KMS-11 (cell line): ENCODE measurements at regions not wholly inside any gene's neighbourhood (a gene's known extent, or its start where the extent isn't known, plus 50 kb on each side); places are given as distances from the start of the nearest gene placed in this dataset.

Experiments used
- H2AFZ ChIP-seq: fragments of 200-600 bp; sonication (generic); 2 replicates; pipeline ENCODE4 v1.6.1; 2016; ENCODE audit warnings: antibody characterized with exemption, mixed run types, low read depth
- H3K27ac ChIP-seq: fragments of 200-600 bp; sonication (generic); 2 replicates; pipeline ENCODE4 v1.6.1; 2016; ENCODE audit warnings: mild to moderate bottlenecking, mixed run types
- H3K27me3 ChIP-seq: fragments of 200-600 bp; sonication (generic); 2 replicates; pipeline ENCODE4 v1.6.1; 2017; ENCODE audit warnings: mild to moderate bottlenecking, low read depth, mixed run types, moderate library complexity; ENCODE audit not compliant: insufficient read depth
- H3K36me3 ChIP-seq: fragments of 200-600 bp; sonication (generic); 2 replicates; pipeline ENCODE4 v1.6.1; 2017; ENCODE audit warnings: mild to moderate bottlenecking, mixed run types; ENCODE audit not compliant: insufficient read depth
- H3K4me1 ChIP-seq: fragments of 200-600 bp; sonication (generic); 2 replicates; pipeline ENCODE4 v1.6.1; 2016; ENCODE audit warnings: mild to moderate bottlenecking, low read depth, mixed run types; ENCODE audit not compliant: poor library complexity, severe bottlenecking
- H3K4me2 ChIP-seq: fragments of 200-600 bp; sonication (generic); 2 replicates; pipeline ENCODE4 v1.7.0; 2016; ENCODE audit warnings: mild to moderate bottlenecking, mixed run types
- H3K4me3 ChIP-seq: fragments of 200-600 bp; sonication (generic); IDR thresholded peaks from 2 replicates; pipeline ENCODE4 v1.6.1; 2017; ENCODE audit warnings: low read depth, low read length, mixed read lengths; ENCODE audit not compliant: insufficient read depth
- H3K79me2 ChIP-seq: fragments of 200-600 bp; sonication (generic); 2 replicates; pipeline ENCODE4 v1.6.1; 2016; ENCODE audit warnings: low read depth, mixed run types; ENCODE audit not compliant: insufficient read depth
- H3K9ac ChIP-seq: fragments of 200-600 bp; sonication (generic); 2 replicates; pipeline ENCODE4 v1.6.1; 2016; ENCODE audit warnings: mild to moderate bottlenecking, mixed run types
- H4K20me1 ChIP-seq: fragments of 200-600 bp; sonication (generic); 2 replicates; pipeline ENCODE4 v1.6.1; 2016; ENCODE audit warnings: mild to moderate bottlenecking, mixed run types; ENCODE audit not compliant: insufficient read depth
- CTCF ChIP-seq: fragments of 200-600 bp; sonication (generic); conservative IDR thresholded peaks from 2 replicates; pipeline ENCODE4 v1.6.1; 2017; ENCODE audit warnings: low read depth, mild to moderate bottlenecking, antibody characterized with exemption, low read length, moderate library complexity, mixed read lengths

GRCh38 chr7:369476-370258 is 79.7 kb downstream of the FOXL3 start:
- Histone ChIP-seq H3K9ac (no peak overlapping the region), H3K36me3 (no peaks in the 10 kb centered on the region), H4K20me1 (no peaks in the 10 kb centered on the region), H3K27ac (no peak overlapping the region), H3K4me2 (no peak overlapping the region), H3K27me3 (peaks cover 49% of the 10 kb centered on the region), H3K4me3 (no peak overlapping the region), H2AFZ (no peak overlapping the region), H3K4me1 (no peaks in the 10 kb centered on the region), H3K79me2 (no peaks in the 10 kb centered on the region)
- TF ChIP-seq CTCF, result no peak

GRCh38 chr7:370259-370625 is 80.3 kb downstream of the FOXL3 start:
- Histone ChIP-seq H3K4me2 (no peak overlapping the region), H3K79me2 (no peaks in the 10 kb centered on the region), H3K27me3 (peaks cover 49% of the 10 kb centered on the region), H3K4me3 (no peak overlapping the region), H3K27ac (no peak overlapping the region), H4K20me1 (no peaks in the 10 kb centered on the region), H2AFZ (no peak overlapping the region), H3K36me3 (no peaks in the 10 kb centered on the region), H3K9ac (no peak overlapping the region), H3K4me1 (no peaks in the 10 kb centered on the region)
- no peak for TF ChIP-seq CTCF

GRCh38 chr7:370775-371118 is 80.8 kb downstream of the FOXL3 start:
- TF ChIP-seq CTCF, result no peak
- H3K79me2 ChIP-seq, result no peaks in the 10 kb centered on the region
- H3K9ac ChIP-seq, result no peak overlapping the region
- H3K4me2 ChIP-seq, result no peak overlapping the region
- H3K27me3 ChIP-seq, result peaks cover 48% of the 10 kb centered on the region
- no peaks in the 10 kb centered on the region for H3K4me1 ChIP-seq
- H2AFZ ChIP-seq, result no peak overlapping the region
- no peaks in the 10 kb centered on the region for H3K36me3 ChIP-seq
- no peak overlapping the region for H3K4me3 ChIP-seq
- H4K20me1 ChIP-seq, result no peaks in the 10 kb centered on the region
- H3K27ac ChIP-seq, result no peak overlapping the region

- no peaks in the 10 kb centered on the region for H3K4me1 ChIP-seq
- H3K79me2 ChIP-seq, result no peaks in the 10 kb centered on the region
- H3K27ac ChIP-seq, result no peak overlapping the region
- no peaks in the 10 kb centered on the region for H4K20me1 ChIP-seq
- no peaks in the 10 kb centered on the region for H3K36me3 ChIP-seq
- no peak for TF ChIP-seq CTCF
- H3K27me3 ChIP-seq, result peaks cover 46% of the 10 kb centered on the region
- H2AFZ ChIP-seq, result no peak overlapping the region
- H3K4me2 ChIP-seq, result no peak overlapping the region
- no peak overlapping the region for H3K4me3 ChIP-seq
- no peak overlapping the region for H3K9ac ChIP-seq
Observed at GRCh38 chr7:371119-371778, 81.3 kb downstream of the FOXL3 start.
